Progenitor cell of endocrine pancreas (in vitro differentiated cells): ENCODE measurements at regions not wholly inside any gene's neighbourhood (a gene's known extent, or its start where the extent isn't known, plus 50 kb on each side); places are given as distances from the start of the nearest gene placed in this dataset.

Experiments used
- DNase-seq: peaks from one replicate; pipeline ENCODE4 v3.0.0; 2021; ENCODE audit warnings: low spot score; ENCODE audit not compliant: unreplicated experiment
- H3K27ac Mint-ChIP-seq: 2 replicates; pipeline ENCODE4 v1.8.0; 2021; ENCODE audit warnings: mild to moderate bottlenecking, moderate library complexity, mixed read lengths
- H3K27me3 Mint-ChIP-seq: 2 replicates; pipeline ENCODE4 v1.8.0; 2021; ENCODE audit warnings: mixed read lengths
- H3K36me3 Mint-ChIP-seq: 2 replicates; pipeline ENCODE4 v1.8.0; 2022; ENCODE audit warnings: mixed read lengths; ENCODE audit not compliant: insufficient read depth
- H3K4me1 Mint-ChIP-seq: 2 replicates; pipeline ENCODE4 v1.8.0; 2021; ENCODE audit warnings: low read depth, mixed read lengths
- H3K4me3 Mint-ChIP-seq: 2 replicates; pipeline ENCODE4 v1.8.0; 2021; ENCODE audit warnings: low read depth, mild to moderate bottlenecking, moderate library complexity, mixed read lengths
- H3K9me3 Mint-ChIP-seq: 2 replicates; pipeline ENCODE4 v1.8.0; 2021; ENCODE audit warnings: low read depth, mixed read lengths
- CTCF ChIP-seq: fragments of 200-600 bp; sonication (generic); IDR thresholded peaks from one replicate; pipeline ENCODE4 v1.5.0; 2021; ENCODE audit warnings: antibody characterized with exemption, mild to moderate bottlenecking; ENCODE audit not compliant: unreplicated experiment

- H3K4me3 Mint-ChIP-seq, result no peak overlapping the region
- H3K27me3 Mint-ChIP-seq, result peaks cover 46% of the 10 kb centered on the region
- H3K4me1 Mint-ChIP-seq, result peaks cover 8% of the 10 kb centered on the region
- peak; percentile 11 for TF ChIP-seq CTCF
- no peak for DNase-seq
- no peak overlapping the region for H3K27ac Mint-ChIP-seq
- H3K9me3 Mint-ChIP-seq, result no peaks in the 10 kb centered on the region
- H3K36me3 Mint-ChIP-seq, result no peaks in the 10 kb centered on the region
Observed at GRCh38 chr4:24395937-24396336, 188.4 kb downstream of the DHX15 start.

GRCh38 chr4:24394041-24394440 is 190.3 kb downstream of the DHX15 start:
- no peak overlapping the region for H3K27ac Mint-ChIP-seq
- peaks cover 8% of the 10 kb centered on the region for H3K4me1 Mint-ChIP-seq
- no peaks in the 10 kb centered on the region for H3K36me3 Mint-ChIP-seq
- no peak for TF ChIP-seq CTCF
- H3K4me3 Mint-ChIP-seq, result no peak overlapping the region
- peaks cover 49% of the 10 kb centered on the region for H3K27me3 Mint-ChIP-seq
- DNase-seq, result no peak
- no peaks in the 10 kb centered on the region for H3K9me3 Mint-ChIP-seq

GRCh38 chr4:24392613-24393012 is 191.7 kb downstream of the DHX15 start:
- DNase-seq, result no peak
- TF ChIP-seq CTCF, result no peak
- H3K36me3 Mint-ChIP-seq, result no peaks in the 10 kb centered on the region
- peaks cover 45% of the 10 kb centered on the region for H3K27me3 Mint-ChIP-seq
- peaks cover 8% of the 10 kb centered on the region for H3K4me1 Mint-ChIP-seq
- H3K27ac Mint-ChIP-seq, result no peak overlapping the region
- no peaks in the 10 kb centered on the region for H3K9me3 Mint-ChIP-seq
- no peak overlapping the region for H3K4me3 Mint-ChIP-seq

- H3K4me3 Mint-ChIP-seq, result no peak overlapping the region
- H3K9me3 Mint-ChIP-seq, result peaks cover 10% of the 10 kb centered on the region
- H3K27me3 Mint-ChIP-seq, result peaks cover 14% of the 10 kb centered on the region
- H3K27ac Mint-ChIP-seq, result no peak overlapping the region
- peaks cover 2% of the 10 kb centered on the region for H3K36me3 Mint-ChIP-seq
- no peak for DNase-seq
- no peak for TF ChIP-seq CTCF
- H3K4me1 Mint-ChIP-seq, result no peaks in the 10 kb centered on the region
Observed at GRCh38 chr4:24382381-24382780, 202.0 kb downstream of the DHX15 start.

GRCh38 chr4:24380957-24381665 is 203.2 kb downstream of the DHX15 start:
- H3K4me3 Mint-ChIP-seq, result no peak overlapping the region
- H3K9me3 Mint-ChIP-seq, result peaks cover 10% of the 10 kb centered on the region
- DNase-seq, result no peak
- H3K27ac Mint-ChIP-seq, result no peak overlapping the region
- no peak for TF ChIP-seq CTCF
- peaks cover 2% of the 10 kb centered on the region for H3K36me3 Mint-ChIP-seq
- no peaks in the 10 kb centered on the region for H3K4me1 Mint-ChIP-seq
- H3K27me3 Mint-ChIP-seq, result peaks cover 22% of the 10 kb centered on the region
